UCSD-AML1 (cell line): ENCODE measurements at regions not wholly inside any gene's neighbourhood (a gene's known extent, or its start where the extent isn't known, plus 50 kb on each side); places are given as distances from the start of the nearest gene placed in this dataset.
A peak's percentile ranks its signal among the peaks of the same experiment; 100 is the strongest.

Experiments used
- DNase-seq: peaks from one replicate; lab custom pipeline; 2025; ENCODE audit not compliant: unreplicated experiment; lab: John Stamatoyannopoulos, UW

- DNase-seq: no peak
Measured at GRCh38 chr21:28261298-28261697, 731.4 kb downstream of the LTN1 start.

DNA sequence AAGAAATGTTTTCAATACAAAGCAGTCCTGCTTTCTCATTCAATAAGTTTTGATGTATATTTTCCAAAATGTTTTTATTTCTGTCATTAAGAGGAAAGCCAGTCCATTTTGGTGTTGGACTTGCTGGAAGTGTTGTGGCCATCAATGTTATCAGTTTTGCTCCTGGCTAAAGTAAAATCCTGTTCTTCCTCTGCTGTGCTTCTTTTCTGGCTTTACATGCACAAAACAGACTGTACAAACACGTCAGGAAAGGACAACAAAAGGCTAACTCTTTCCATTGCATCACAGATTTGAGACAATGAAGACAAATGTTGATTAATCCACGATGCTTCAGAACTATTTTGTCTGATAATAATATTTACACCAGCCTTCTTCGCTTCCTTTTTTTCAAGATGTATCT is 735.4 kb downstream of the LTN1 start:
- DNase-seq: no peak

- DNase-seq: no peak
Measured at GRCh38 chr21:28256837-28257236, 735.8 kb downstream of the LTN1 start.

DNA sequence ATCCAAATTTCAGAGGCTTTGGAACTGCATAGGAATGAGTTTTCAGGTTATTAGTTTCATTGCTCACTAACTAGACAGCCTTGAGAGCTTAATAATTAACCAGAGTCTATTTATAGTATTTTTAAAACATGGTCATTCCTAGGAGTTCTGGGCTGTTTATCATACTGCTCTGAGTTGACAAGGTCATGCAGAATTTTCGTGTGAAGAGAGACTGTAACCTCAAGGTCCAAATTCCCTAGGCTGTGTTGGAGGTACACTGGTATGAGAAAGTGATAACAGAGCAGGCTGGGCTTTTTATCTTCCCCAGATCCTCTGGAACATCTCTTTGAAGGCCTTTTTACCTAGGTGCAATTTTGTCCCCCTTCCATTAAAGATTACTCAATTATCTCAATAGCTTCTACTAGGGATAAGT is 736.3 kb downstream of the LTN1 start:
- no peak for DNase-seq

DNA sequence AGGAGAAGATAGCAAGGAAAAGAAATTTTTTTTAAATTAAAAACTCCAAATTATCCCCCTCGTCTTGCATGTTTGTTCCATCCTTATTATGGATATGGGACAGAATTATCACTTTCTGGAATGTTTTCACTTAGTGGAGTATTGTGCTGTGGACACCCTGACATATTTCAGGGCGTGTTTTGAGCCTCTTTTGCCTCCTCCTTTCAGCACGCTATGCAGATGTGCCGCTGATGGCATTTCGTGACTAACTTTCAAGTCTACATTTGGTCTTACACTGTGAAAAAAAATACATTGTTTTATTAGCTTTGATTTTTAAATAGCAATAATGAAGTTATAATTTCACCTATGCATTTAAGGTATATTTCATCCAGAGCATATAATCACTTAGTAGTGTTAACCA is 738.7 kb downstream of the LTN1 start:
- DNase-seq: no peak

DNA sequence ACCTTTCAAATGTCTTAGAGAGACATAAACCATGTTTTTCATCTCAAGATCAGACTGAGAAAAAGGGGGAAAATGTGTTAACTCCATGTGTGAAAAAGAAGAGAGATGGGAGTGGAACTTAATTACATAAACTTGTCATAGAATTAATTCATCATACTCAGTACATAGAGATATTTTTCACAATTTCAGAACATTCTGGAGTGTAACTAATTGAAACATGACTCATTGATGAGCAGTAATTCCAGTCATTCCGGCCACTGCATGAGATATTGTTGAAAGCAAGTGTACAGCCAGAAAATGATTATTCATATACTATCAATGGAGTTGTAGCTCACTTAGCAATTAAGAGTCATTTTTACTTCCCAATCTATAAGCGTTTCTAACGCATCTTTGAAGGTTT is 739.3 kb downstream of the LTN1 start:
- DNase-seq: no peak

- DNase-seq: no peak
Measured at GRCh38 chr21:28252928-28253327, 739.7 kb downstream of the LTN1 start.

GRCh38 chr21:28250946-28251345 is 741.7 kb downstream of the LTN1 start:
- DNase-seq: no peak

DNA sequence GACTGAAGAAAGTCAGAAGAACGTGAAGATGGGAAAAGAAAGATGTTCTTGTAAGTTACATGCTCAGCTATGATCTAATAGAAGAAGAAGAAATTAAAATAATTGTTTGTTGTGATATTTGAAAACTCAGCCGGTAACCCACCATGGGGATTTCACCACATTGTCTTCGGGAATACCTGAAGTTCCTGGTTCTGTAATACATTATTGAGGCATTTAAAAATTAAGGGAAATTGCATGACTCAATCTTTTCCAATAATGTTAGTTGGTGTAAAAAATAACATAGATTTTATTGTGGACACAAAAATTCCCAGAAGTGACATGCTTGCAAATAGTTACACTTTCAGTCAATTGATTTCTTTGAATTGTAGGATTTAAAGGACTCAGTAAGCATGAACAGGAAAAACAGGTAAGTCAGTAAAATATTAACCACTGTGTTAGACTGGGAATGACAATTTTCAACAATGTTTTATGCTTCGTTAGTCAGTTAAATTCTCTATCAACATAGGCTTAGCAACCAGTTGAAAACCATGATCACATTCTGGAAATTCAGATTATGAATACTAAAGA is 745.1 kb downstream of the LTN1 start:
- DNase-seq: no peak

DNA sequence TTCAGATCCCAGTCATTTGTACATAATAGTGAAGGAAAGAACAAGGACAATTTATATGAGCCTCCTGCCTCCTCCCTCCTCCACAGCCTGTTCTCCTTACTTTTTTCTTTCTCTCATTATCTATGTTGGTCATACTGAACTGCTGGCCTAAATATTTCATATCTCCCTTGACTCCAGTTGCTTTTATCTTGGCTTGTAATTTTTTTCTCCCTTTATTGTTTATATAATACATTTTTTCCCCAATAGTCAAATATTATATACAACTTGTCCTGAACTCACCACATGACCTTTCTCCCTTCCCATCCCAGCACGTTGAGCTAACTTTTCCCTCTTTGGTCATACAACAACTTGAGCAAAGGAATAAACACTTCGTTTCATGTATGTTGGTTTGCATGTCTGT is 752.1 kb downstream of the LTN1 start:
- no peak for DNase-seq

- no peak for DNase-seq
Measured at GRCh38 chr21:28239340-28239739, 753.3 kb downstream of the LTN1 start.

DNA sequence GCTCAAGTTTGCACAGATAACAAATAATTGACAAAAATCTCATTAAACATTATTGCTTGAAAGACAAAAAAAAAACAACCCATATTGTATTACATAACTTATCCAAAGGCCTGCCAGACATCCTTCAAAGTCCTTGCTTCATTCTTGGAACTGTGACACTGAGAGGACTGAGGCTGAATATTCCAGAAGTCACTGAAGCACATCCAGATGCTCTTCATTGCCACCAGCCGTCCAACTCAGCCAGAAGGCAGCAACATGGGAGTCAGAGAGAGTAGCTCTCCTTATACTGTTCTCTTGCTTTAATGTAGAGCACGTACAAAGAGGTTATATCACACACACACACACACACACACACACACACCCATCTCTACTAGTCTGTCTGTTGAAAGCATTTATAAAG is 755.0 kb downstream of the LTN1 start:
- no peak for DNase-seq

- peak; percentile 14 for DNase-seq
Measured at GRCh38 chr21:28235169-28235895, 757.3 kb downstream of the LTN1 start.

DNA sequence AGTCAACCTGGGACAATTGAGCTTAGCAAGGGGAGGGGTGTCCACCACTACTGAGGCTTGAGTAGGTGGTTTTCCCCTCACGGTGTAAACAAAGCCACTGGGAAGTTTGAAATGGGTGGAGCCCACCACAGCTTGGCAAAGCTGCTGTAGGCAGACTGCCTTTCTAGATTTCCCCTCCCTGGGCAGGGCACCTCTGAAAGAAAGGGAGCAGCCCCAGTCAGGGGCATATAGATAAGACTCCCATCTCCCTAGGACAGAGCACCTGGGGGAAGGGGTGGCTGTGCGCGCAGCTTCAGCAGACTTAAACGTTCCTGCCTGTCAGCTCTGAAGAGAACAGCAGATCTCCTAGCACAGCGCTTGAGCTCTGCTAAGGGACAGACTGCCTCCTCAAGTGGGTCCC is 758.4 kb downstream of the LTN1 start:
- no peak for DNase-seq

DNA sequence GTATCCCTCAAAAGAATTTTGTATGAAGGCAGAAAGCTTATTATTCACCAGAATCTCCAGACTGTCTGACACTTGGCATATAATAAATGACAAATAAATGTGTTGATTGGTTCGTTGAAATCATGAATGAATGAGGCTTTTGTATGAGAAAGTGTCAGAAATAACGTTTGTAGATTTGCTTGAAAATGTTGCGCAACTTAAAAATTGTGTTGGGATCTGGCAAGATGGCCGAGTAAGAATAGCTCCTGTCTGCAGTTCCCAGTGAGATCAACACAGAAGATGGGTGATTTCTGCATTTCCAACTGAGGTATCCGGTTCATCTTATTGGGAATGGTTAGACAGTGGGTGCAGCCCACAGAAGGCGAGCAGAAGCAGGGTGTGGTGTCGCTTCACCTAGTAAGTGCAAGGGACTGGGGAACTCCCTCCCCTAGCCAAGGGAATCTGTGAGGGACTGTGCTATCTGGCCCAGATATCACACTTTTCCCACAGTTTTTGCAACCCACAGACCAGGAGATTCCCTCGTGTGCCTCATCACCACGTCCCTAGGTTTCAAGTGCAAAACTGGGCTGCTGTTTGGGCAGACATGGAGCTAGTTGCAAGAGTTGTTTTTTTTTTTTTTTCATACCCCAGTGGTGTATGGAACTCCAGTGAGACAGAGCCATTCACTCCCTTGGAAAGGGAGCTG is 759.0 kb downstream of the LTN1 start:
- no peak for DNase-seq

DNA sequence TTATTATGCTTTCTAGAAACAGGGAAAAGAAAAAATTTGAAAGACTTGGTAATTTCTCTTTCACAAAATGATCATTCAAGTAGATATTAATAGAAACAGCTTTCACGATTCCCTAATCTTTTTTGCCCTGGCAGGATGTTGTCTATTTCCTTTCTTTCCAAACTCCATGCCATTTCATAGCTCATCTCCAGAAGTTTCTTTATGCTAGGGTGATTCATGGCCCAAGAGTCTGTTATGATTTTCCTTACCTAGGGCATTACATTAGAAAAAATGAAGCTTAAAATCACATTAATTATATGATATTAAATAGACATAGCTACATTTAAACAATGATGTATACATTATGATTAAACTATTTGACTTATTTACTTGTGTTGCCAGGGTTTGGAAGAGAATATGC is 762.1 kb downstream of the LTN1 start:
- DNase-seq: no peak

GRCh38 chr21:28229814-28230213 is 762.9 kb downstream of the LTN1 start:
- no peak for DNase-seq

GRCh38 chr21:28228636-28228995 is 764.1 kb downstream of the LTN1 start:
- no peak for DNase-seq

DNA sequence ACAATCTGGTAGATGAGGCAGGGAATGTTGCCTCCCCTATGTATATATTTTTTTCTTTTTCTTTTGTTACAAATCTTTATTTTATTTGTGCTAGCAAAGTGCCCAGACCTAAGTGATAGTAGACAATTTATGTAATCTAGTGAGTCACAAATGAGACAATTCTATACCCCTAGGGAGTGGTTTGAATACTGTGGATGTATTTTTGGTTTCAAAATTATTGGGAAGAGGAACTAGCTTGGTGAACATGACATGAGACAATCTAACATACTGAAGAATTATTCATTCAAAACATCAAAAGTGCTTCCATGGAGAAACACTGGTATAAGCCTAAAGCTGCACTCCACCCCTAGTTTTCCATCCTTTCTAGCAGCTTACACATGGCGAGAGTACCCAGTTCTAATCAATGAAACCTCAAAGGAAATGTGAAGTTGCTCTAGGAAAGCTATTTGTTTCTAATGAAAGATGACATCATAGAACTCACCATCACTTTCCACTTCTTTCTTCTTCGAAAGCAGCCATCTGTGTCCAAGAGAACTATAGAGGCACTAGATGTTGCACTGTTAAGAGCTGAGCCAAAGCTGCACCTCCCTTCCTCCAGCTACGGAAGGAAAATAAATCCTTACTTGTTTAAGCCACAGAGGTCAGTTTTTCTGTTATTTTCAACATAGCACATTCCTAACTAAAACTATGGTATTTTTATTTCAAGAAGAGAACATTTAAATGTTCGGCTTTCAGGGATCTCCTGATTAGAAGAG is 764.6 kb downstream of the LTN1 start:
- DNase-seq: no peak

DNA sequence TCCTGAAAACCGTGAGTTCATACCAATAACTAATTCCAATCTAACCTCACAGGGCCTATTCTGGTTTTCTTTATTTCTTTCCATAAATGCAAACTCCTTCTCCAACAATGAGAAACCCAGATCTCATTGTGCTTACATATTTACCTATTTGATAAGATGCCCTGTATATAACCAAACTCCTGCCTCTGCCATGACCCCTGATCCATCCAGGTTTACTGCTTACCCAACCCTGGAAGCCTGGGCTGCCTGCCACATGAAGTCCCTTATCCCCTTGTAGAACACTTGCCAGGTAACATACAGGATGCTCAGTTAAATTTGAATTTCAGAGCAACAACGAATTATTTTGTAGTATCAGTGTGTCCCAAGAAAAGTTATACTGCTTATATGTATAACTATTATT is 766.1 kb downstream of the LTN1 start:
- DNase-seq: no peak

- no peak for DNase-seq
Measured at GRCh38 chr21:28224191-28224726, 768.4 kb downstream of the LTN1 start.

GRCh38 chr21:28221984-28222383 is 770.7 kb downstream of the LTN1 start:
- DNase-seq: no peak
